ENCODE measurements at regions not wholly inside any gene's neighbourhood (a gene's known extent, or its start where the extent isn't known, plus 50 kb on each side); places are given as distances from the start of the nearest gene placed in this dataset.

- H3K27ac ChIP-seq (replicated peaks) = no peak overlapping the region
- H3K27me3 ChIP-seq (ENCODE audit: low read depth) = peaks cover 38% of the 10 kb centered on the region
- no peaks in the 10 kb centered on the region for H3K4me1 ChIP-seq
- no peak overlapping the region for H3K4me3 ChIP-seq
- intact Hi-C loops (cut with micrococcal nuclease) = no loop called here
- H3K36me3 ChIP-seq = no peaks in the 10 kb centered on the region
- no peak for TF ChIP-seq CTCF (IDR thresholded peaks at IDR 0.05; ENCODE audit: borderline replicate concordance)
- H3K9me3 ChIP-seq (replicated peaks) = peaks cover 5% of the 10 kb centered on the region
- no peak for DNase-seq
Measured at GRCh38 chr20:48563191-48563870, 264.5 kb downstream of the PREX1 start.

- Histone ChIP-seq H3K27me3 (ENCODE audit: low read depth) (peaks cover 37% of the 10 kb centered on the region), H3K4me3 (no peak overlapping the region), H3K9me3 (replicated peaks) (peaks cover 5% of the 10 kb centered on the region), H3K27ac (replicated peaks) (no peak overlapping the region), H3K36me3 (no peaks in the 10 kb centered on the region), H3K4me1 (no peaks in the 10 kb centered on the region)
- no peak for TF ChIP-seq CTCF (IDR thresholded peaks at IDR 0.05; ENCODE audit: borderline replicate concordance)
- no peak for DNase-seq
- intact Hi-C loops (cut with micrococcal nuclease) = no loop called here
Measured at GRCh38 chr20:48562586-48563116, 265.1 kb downstream of the PREX1 start.

GRCh38 chr20:48558906-48559305, 268.9 kb downstream of the PREX1 start:
- no peak overlapping the region for H3K4me3 ChIP-seq
- no peak for DNase-seq
- peaks cover 28% of the 10 kb centered on the region for H3K27me3 ChIP-seq (ENCODE audit: low read depth)
- no peak for TF ChIP-seq CTCF (IDR thresholded peaks at IDR 0.05; ENCODE audit: borderline replicate concordance)
- H3K4me1 ChIP-seq = no peaks in the 10 kb centered on the region
- intact Hi-C loops (cut with micrococcal nuclease) = no loop called here
- H3K36me3 ChIP-seq = no peaks in the 10 kb centered on the region
- no peaks in the 10 kb centered on the region for H3K9me3 ChIP-seq (replicated peaks)
- no peak overlapping the region for H3K27ac ChIP-seq (replicated peaks)

GRCh38 chr20:48557380-48557779, 270.4 kb downstream of the PREX1 start:
- H3K27ac ChIP-seq (replicated peaks) = no peak overlapping the region
- no peaks in the 10 kb centered on the region for H3K4me1 ChIP-seq
- no peak for TF ChIP-seq CTCF (IDR thresholded peaks at IDR 0.05; ENCODE audit: borderline replicate concordance)
- H3K9me3 ChIP-seq (replicated peaks) = no peaks in the 10 kb centered on the region
- H3K4me3 ChIP-seq = no peak overlapping the region
- intact Hi-C loops (cut with micrococcal nuclease) = no loop called here
- no peak for DNase-seq
- H3K36me3 ChIP-seq = no peaks in the 10 kb centered on the region
- peaks cover 41% of the 10 kb centered on the region for H3K27me3 ChIP-seq (ENCODE audit: low read depth)

GRCh38 chr20:48556956-48557355, 270.8 kb downstream of the PREX1 start:
- no peak for TF ChIP-seq CTCF (IDR thresholded peaks at IDR 0.05; ENCODE audit: borderline replicate concordance)
- intact Hi-C loops (cut with micrococcal nuclease) = no loop called here

More at GRCh38 chr20:48556956-48557355, 270.8 kb downstream of the PREX1 start:
- peaks cover 41% of the 10 kb centered on the region for H3K27me3 ChIP-seq (ENCODE audit: low read depth)
- H3K4me3 ChIP-seq = no peak overlapping the region
- no peak overlapping the region for H3K27ac ChIP-seq (replicated peaks)
- DNase-seq = no peak
- no peaks in the 10 kb centered on the region for H3K9me3 ChIP-seq (replicated peaks)
- H3K36me3 ChIP-seq = no peaks in the 10 kb centered on the region
- no peaks in the 10 kb centered on the region for H3K4me1 ChIP-seq
